COLO668 (cell line): ENCODE measurements at regions not wholly inside any gene's neighbourhood (a gene's known extent, or its start where the extent isn't known, plus 50 kb on each side); places are given as distances from the start of the nearest gene placed in this dataset.
"Not testable (repeated sequence)": the region's sequence is repeated elsewhere in the genome, so short reads cannot be mapped to it uniquely, and the experiment has no call there.

ENCODE experiments used
- DNase-seq: peaks from one replicate; lab custom pipeline; 2025; ENCODE audit not compliant: unreplicated experiment; lab: John Stamatoyannopoulos, UW

DNA sequence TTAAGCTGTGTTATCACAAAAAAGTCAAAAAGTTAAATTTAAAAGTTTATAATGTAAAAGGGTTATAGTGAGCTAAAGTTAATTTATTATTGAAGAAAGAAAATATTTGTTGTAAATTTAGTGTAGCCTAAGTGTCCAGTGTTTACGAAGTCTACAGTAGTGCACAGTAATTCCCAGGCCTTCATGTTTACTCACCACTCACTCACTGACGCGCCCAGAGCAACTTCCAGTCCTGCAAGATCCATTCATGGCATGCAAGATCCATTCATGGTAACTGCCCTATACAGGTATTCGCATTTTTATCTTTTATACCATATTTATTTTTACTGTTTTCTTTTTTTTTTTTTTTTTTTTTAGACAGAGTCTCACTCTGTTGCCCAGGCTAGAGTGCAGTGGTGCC is 69.5 kb downstream of the TPRA1 start:
- DNase-seq = no peak

GRCh38 chr3:127518456-127519081 is 72.0 kb downstream of the TPRA1 start:
- DNase-seq = no peak

DNA sequence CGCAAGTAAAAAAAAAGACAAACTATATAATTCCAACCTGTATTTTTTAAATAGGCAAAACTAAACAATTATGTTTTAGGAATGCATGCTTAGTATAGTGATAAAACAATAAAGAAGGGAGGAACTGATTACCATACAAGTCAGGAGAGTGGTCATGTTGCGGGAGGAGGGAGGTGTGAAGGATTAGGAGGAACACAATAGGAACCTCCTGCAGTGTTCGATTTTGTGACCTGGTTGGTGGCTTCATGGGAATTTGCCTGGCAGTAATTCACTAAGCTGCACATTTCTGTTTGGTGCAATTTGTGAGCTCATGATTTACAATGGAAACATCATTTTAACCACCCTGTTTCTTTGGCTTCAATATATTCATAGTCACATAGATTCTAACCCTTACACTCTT is 78.3 kb downstream of the TPRA1 start:
- no peak for DNase-seq

GRCh38 chr3:127501177-127501576 is 89.4 kb downstream of the TPRA1 start:
- no peak for DNase-seq

DNA sequence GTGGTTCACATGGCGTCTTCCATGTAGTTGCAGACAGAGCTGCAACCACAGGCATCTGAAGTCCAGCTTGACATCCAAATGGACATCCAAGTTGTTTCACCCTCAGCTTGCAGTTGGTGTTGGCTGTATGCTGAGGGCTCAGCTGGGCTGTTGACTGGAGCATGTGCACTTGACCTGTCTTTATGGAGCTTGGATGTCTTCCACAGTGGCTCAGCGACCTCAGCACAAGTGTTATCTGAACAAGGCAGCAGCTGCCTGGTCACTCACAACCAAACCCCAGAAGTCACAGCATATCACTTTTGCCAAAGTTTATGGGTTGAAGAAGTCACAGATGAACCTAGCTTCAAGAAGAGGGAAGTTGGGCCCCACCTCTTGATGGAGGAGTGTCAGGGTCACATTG is 92.9 kb downstream of the TPRA1 start:
- no peak for DNase-seq

DNA sequence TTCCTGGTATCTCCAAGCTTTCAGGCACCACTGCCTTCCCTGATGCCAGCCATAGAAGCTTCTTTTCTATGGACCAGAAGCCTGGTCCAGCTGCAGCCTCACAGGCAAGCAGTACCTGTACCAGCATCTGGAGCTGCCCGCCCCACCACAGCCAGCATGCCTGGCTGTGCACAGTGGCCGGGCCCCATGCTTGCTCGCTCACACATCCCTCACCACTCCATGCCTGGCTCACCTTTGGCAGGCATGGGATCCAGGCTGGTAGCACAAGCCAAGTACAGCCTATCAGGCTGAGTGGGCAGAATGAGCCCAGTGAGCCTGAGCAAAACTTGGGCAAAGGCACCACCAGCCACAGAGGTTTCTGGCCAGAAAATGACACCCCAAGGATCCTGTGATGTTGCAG is 93.4 kb downstream of the TPRA1 start:
- DNase-seq = no peak

- DNase-seq = no peak
Observed at GRCh38 chr3:127495821-127496655, 94.5 kb downstream of the TPRA1 start.

- no peak for DNase-seq
Observed at GRCh38 chr3:127493924-127494646, 96.4 kb downstream of the TPRA1 start.

GRCh38 chr3:127492426-127492825 is 98.1 kb downstream of the TPRA1 start:
- DNase-seq = no peak

DNA sequence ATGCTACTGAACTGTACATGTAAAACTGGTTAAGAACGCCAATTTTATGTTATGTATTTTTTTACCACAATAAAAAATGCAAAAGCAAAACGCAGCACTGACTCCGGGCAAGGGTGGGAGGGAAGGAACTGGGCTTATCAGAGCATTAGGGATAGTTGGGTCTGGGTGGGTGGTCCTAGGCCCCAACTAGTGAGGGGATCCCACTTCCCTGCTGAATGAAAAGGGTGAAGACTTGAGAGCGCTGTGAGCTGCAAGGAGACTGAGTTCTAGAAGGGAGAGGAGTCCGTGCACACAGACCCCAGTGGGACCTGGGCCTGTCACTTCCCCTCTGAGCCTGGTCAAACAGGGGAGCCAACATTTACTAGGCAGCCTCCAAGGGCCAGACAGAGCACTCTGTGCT is 98.6 kb downstream of the TPRA1 start:
- DNase-seq = no peak

GRCh38 chr3:127491323-127491722 is 99.2 kb downstream of the TPRA1 start:
- no peak for DNase-seq

- DNase-seq = not testable (repeated sequence)
Observed at GRCh38 chr3:127491024-127491305, 99.6 kb downstream of the TPRA1 start.

DNA sequence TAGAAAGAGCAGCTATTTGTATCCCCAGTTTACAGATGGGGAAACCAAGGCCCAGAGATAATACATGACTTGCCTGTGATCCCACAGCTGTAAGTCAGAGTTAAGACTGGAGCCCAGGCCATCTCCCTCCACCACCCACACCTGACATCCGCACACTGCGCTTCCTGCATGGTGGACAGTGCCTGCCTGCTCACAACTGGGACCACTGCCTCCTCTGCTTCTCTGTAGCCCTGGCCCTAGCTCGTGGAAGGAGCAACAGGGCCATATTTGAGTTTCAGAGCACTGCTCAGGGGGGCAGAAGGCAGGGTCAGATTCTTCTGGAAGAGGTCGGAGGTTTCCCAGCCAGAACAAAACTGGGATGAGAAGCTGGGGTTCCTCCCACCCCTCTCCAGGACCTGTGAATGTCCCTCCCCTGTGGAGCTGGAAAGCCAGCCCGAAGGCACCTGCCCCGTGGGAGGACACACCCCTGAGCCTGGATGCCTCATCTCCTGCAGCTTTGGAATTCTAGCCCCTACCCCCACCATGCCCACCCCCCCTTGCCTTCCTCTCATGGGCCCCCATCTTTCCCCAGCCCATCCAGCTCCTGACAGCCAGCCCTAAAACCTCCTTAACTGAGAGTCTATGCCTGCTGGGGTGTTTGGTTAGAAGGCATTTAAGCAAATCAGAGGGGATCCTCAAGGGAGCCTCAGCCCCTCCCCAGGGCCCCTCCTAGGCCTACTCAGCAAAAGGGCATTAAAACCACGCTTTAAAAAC is 100.1 kb downstream of the TPRA1 start:
- no peak for DNase-seq

- DNase-seq = no peak
Observed at GRCh38 chr3:127489357-127489756, 101.2 kb downstream of the TPRA1 start.

- no peak for DNase-seq
Observed at GRCh38 chr3:127488740-127489139, 101.8 kb downstream of the TPRA1 start.

DNA sequence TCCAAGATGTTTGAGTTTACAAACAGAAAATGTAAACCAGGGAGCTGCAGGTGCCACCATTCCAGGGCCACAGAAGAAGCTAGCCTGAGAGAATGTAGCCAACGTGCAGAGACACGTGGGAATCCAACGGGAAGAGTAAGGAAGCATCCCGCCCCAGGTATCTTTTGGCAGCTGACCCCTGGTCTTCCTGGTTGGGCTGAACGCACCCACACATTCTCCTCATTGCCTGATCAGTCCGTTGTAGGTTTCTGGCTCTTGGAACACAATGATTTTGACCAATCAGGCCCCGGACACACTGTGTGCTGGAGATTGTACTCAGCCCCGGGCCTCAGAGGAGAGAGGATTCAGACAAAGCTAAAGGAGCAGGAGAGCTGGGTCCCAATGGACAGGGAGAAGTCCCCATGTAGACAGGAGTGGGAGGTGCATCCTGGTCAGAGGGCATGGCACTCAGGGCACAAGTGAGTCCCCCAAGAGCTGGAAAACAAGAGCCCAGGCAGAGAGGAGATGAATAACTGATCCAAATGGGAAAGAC is 102.3 kb downstream of the TPRA1 start:
- DNase-seq = no peak

DNA sequence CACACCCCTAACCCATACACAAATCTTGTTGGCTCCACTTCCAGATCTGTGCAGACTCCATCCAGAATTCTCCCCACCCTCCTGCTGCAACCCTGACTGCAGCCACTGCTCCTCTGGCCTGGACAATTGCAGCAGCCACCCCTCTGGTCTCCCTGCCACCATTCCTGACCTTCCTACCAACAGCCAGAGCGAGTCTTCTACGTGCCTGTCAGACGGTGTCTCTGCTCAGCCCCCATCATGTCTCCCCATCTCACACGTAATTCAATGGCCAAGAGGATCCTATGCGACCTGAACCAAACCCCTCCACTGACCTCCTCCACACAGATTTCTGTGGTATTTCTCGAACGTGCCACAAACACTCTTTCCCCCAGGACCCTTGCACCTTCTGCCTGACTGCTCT is 103.3 kb downstream of the TPRA1 start:
- DNase-seq = no peak

DNA sequence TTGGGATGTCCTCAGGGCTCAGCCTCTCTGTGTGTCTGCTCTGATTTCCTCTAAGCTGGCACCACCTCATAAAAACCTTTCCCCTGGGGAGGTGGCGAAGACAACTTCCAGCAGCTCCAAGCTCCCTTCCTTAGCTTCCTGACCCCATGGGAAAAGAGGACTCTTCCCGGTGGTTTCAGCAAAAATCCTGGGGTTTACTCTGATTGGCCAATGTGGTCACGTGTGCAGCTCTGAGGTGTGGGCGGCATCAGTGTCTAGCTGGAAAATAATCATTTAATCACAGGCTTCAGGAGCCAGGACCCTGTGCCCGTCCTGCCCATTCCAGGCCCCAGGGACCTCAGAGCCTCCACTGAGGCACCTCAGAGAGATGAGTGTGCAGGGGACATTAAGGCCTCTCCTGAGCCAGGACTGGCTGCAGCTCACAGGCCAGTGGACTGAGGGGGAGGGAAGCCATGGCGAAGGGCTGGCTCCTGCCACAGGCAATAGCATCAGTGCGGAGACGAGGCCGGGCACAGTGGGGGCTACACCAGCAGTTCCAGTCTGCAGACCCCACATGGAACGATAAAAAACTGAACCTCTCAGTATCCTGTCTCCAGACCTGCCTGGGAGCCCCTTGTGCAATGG is 104.1 kb downstream of the TPRA1 start:
- DNase-seq = no peak

- DNase-seq = no peak
Observed at GRCh38 chr3:127485396-127486170, 105.0 kb downstream of the TPRA1 start.
